Right atrium auricular region (tissue), 2 donors: ENCODE measurements at regions not wholly inside any gene's neighbourhood (a gene's known extent, or its start where the extent isn't known, plus 50 kb on each side); places are given as distances from the start of the nearest gene placed in this dataset.

Source experiments
- DNase-seq: peaks from one replicate; pipeline ENCODE4 v3.0.0-alpha.2; 2019; ENCODE audit warnings: low spot score
- H3K27ac ChIP-seq, 2 donors: fragments of 200-600 bp; sonication (generic); 1 replicate in 1 of 2; 2 replicates in 1 of 2; pipeline ENCODE4 v1.5.1; 2016 to 2019
- H3K27me3 ChIP-seq, 2 donors: fragments of 200-600 bp; sonication (generic); one replicate each; pipeline versions ENCODE4 v1.5.1 to v1.6.0; 2017 to 2019
- H3K36me3 ChIP-seq: fragments of 200-600 bp; sonication (generic); one replicate; pipeline ENCODE4 v1.5.1; 2016
- H3K4me1 ChIP-seq, 2 donors: fragments of 200-600 bp; sonication (generic); one replicate each; pipeline versions ENCODE4 v1.5.1 to v1.6.0; 2017 to 2019
- H3K4me3 ChIP-seq, 2 donors: fragments of 200-600 bp; sonication (generic); 1 replicate in 1 of 2; 2 replicates in 1 of 2; pipeline ENCODE4 v1.5.1; 2017 to 2019; ENCODE audit warnings: mild to moderate bottlenecking in 1 of 2, moderate library complexity in 1 of 2
- H3K9me3 ChIP-seq, 2 donors: fragments of 200-600 bp; sonication (generic); one replicate each; pipeline ENCODE4 v1.5.1; 2019
- CTCF ChIP-seq, 2 donors: fragments of 200-600 bp; sonication (generic); IDR thresholded peaks; one replicate each; pipeline ENCODE4 v1.5.1; 2019; ENCODE audit warnings: antibody characterized with exemption in 2 of 2

GRCh38 chr5:52725808-52726207, 61.9 kb upstream of the ITGA1 start:
- Histone ChIP-seq H3K27me3 (no peaks in the 10 kb centered on the region), H3K27ac (no peak overlapping the region), H3K4me3 (no peak overlapping the region), H3K4me1 (peaks cover 0 to 29% of the 10 kb centered on the region in 2 donors), H3K36me3 (no peaks in the 10 kb centered on the region), H3K9me3 (no peaks in the 10 kb centered on the region)
- no peak for DNase-seq
- TF ChIP-seq CTCF (IDR thresholded peaks at IDR 0.05) = no peak

GRCh38 chr5:52727020-52727419, 60.7 kb upstream of the ITGA1 start:
- peak overlapping the region; percentile 33 to 35 for H3K27ac ChIP-seq
- no peak for TF ChIP-seq CTCF (IDR thresholded peaks at IDR 0.05)
- peaks cover 0 to 29% of the 10 kb centered on the region in 2 donors for H3K4me1 ChIP-seq
- no peak overlapping the region for H3K4me3 ChIP-seq
- H3K9me3 ChIP-seq = no peaks in the 10 kb centered on the region
- H3K27me3 ChIP-seq = no peaks in the 10 kb centered on the region
- no peaks in the 10 kb centered on the region for H3K36me3 ChIP-seq
- no peak for DNase-seq

GRCh38 chr5:52727576-52727975, 60.1 kb upstream of the ITGA1 start:
- H3K36me3 ChIP-seq = no peaks in the 10 kb centered on the region
- H3K27me3 ChIP-seq = no peaks in the 10 kb centered on the region
- DNase-seq = no peak
- no peaks in the 10 kb centered on the region for H3K9me3 ChIP-seq
- no peak for TF ChIP-seq CTCF (IDR thresholded peaks at IDR 0.05)
- H3K4me1 ChIP-seq = peaks cover 0 to 29% of the 10 kb centered on the region in 2 donors
- peak overlapping the region in 1 of 2 donors; percentile 33 for H3K27ac ChIP-seq
- H3K4me3 ChIP-seq = no peak overlapping the region

GRCh38 chr5:52728224-52728623, 59.5 kb upstream of the ITGA1 start:
- DNase-seq = no peak
- no peaks in the 10 kb centered on the region for H3K36me3 ChIP-seq
- H3K27ac ChIP-seq = peak overlapping the region in 1 of 2 donors; percentile 33
- H3K4me1 ChIP-seq = peaks cover 0 to 29% of the 10 kb centered on the region in 2 donors
- no peak for TF ChIP-seq CTCF (IDR thresholded peaks at IDR 0.05)
- no peaks in the 10 kb centered on the region for H3K27me3 ChIP-seq
- no peaks in the 10 kb centered on the region for H3K9me3 ChIP-seq
- no peak overlapping the region for H3K4me3 ChIP-seq

GRCh38 chr5:52728686-52729085, 59.0 kb upstream of the ITGA1 start:
- H3K4me1 ChIP-seq = peaks cover 0 to 29% of the 10 kb centered on the region in 2 donors
- DNase-seq = no peak
- no peaks in the 10 kb centered on the region for H3K9me3 ChIP-seq
- no peaks in the 10 kb centered on the region for H3K27me3 ChIP-seq
- no peak overlapping the region for H3K4me3 ChIP-seq
- no peaks in the 10 kb centered on the region for H3K36me3 ChIP-seq
- H3K27ac ChIP-seq = no peak overlapping the region
- TF ChIP-seq CTCF (IDR thresholded peaks at IDR 0.05) = no peak

GRCh38 chr5:52731274-52732027, 56.3 kb upstream of the ITGA1 start:
- Histone ChIP-seq H3K36me3 (no peaks in the 10 kb centered on the region), H3K4me1 (peaks cover 0 to 13% of the 10 kb centered on the region in 2 donors), H3K27ac (no peak overlapping the region), H3K4me3 (no peak overlapping the region), H3K9me3 (no peaks in the 10 kb centered on the region), H3K27me3 (no peaks in the 10 kb centered on the region)
- DNase-seq = no peak
- TF ChIP-seq CTCF (IDR thresholded peaks at IDR 0.05) = no peak
